SK-N-SH treated with all-trans-retinoic acid at 6 μM for 48 hours (cell line): ENCODE measurements at regions not wholly inside any gene's neighbourhood (a gene's known extent, or its start where the extent isn't known, plus 50 kb on each side); places are given as distances from the start of the nearest gene placed in this dataset.
"Not testable (repeated sequence)": the region's sequence is repeated elsewhere in the genome, so short reads cannot be mapped to it uniquely, and the experiment has no call there.

ENCODE experiments used
- ATAC-seq: fragments of 200-7000 bp; cut with Tn5 transposase; 3 replicates; pipeline ENCODE4 v1.9.1; 2020; ENCODE audit warnings: mild to moderate bottlenecking, moderate library complexity
- BACH2 ChIP-seq: fragments of 250-450 bp; sonication (Bioruptor Pico); IDR thresholded peaks from 2 replicates; pipeline ENCODE4 v1.9.0; 2021; ENCODE audit warnings: mild to moderate bottlenecking, borderline replicate concordance
- CSDC2 ChIP-seq: fragments of 250-450 bp; sonication (Bioruptor Pico); IDR thresholded peaks from 2 replicates; pipeline ENCODE4 v1.5.0; 2020; ENCODE audit warnings: mild to moderate bottlenecking, moderate library complexity
- CSRNP3 ChIP-seq: fragments of 250-450 bp; sonication (Bioruptor Pico); IDR thresholded peaks from 2 replicates; pipeline ENCODE4 v1.5.1; 2021; ENCODE audit warnings: mild to moderate bottlenecking, moderate library complexity
- GLIS3 ChIP-seq: fragments of 250-450 bp; sonication (Bioruptor Pico); IDR thresholded peaks from 2 replicates; pipeline ENCODE4 v1.5.0; 2020; ENCODE audit warnings: mild to moderate bottlenecking, moderate library complexity
- ISL1 ChIP-seq: fragments of 250-450 bp; sonication (Bioruptor Pico); IDR thresholded peaks from 2 replicates; pipeline ENCODE4 v2.1.2; 2022; ENCODE audit warnings: mild to moderate bottlenecking, moderate library complexity
- OSR1 ChIP-seq: fragments of 250-450 bp; sonication (Bioruptor Pico); IDR thresholded peaks from 2 replicates; pipeline ENCODE4 v1.8.0; 2022; ENCODE audit warnings: moderate library complexity, mild to moderate bottlenecking, inconsistent platforms
- PATZ1 ChIP-seq: fragments of 250-450 bp; sonication (Bioruptor Pico); IDR thresholded peaks from 2 replicates; pipeline ENCODE4 v1.8.0; 2020; ENCODE audit warnings: mild to moderate bottlenecking, moderate library complexity, borderline replicate concordance
- POU6F1 ChIP-seq: fragments of 250-450 bp; sonication (Bioruptor Pico); IDR thresholded peaks from 2 replicates; pipeline ENCODE4 v1.8.0; 2021; ENCODE audit warnings: low read depth, mild to moderate bottlenecking, moderate library complexity, borderline replicate concordance
- PPARA ChIP-seq: fragments of 250-450 bp; sonication (Bioruptor Pico); IDR thresholded peaks from 2 replicates; pipeline ENCODE4 v1.5.0; 2020; ENCODE audit warnings: mild to moderate bottlenecking, borderline replicate concordance
- SNAI2 ChIP-seq: fragments of 250-450 bp; sonication (Bioruptor Pico); IDR thresholded peaks from 2 replicates; pipeline ENCODE4 v1.5.0; 2020; ENCODE audit warnings: mild to moderate bottlenecking, moderate library complexity
- TOX ChIP-seq: fragments of 250-450 bp; sonication (Bioruptor Pico); IDR thresholded peaks from 2 replicates; pipeline ENCODE4 v1.8.0; 2021; ENCODE audit warnings: mild to moderate bottlenecking, moderate library complexity, borderline replicate concordance
- TSHZ2 ChIP-seq: fragments of 250-450 bp; sonication (Bioruptor Pico); IDR thresholded peaks from 2 replicates; pipeline ENCODE4 v1.5.0; 2020; ENCODE audit warnings: mild to moderate bottlenecking, moderate library complexity
- ZC3H10 ChIP-seq: fragments of 250-450 bp; sonication (Bioruptor Pico); IDR thresholded peaks from 2 replicates; pipeline ENCODE4 v1.5.1; 2021; ENCODE audit warnings: mild to moderate bottlenecking, moderate library complexity
- ZFP3 ChIP-seq: fragments of 250-450 bp; sonication (Bioruptor Pico); IDR thresholded peaks from 2 replicates; pipeline ENCODE4 v1.5.0; 2020; ENCODE audit warnings: mild to moderate bottlenecking, moderate library complexity
- ZNF565 ChIP-seq: fragments of 450-650 bp; formaldehyde crosslinking; conservative IDR thresholded peaks from 2 replicates; pipeline ENCODE4 v1.5.0; 2020; ENCODE audit warnings: low read depth, mild to moderate bottlenecking, moderate library complexity
- ZNF70 ChIP-seq: fragments of 450-650 bp; formaldehyde crosslinking; IDR thresholded peaks from 2 replicates; pipeline ENCODE4 v1.5.0; 2020; ENCODE audit warnings: mild to moderate bottlenecking, moderate library complexity
- ZNF8 ChIP-seq: fragments of 450-650 bp; formaldehyde crosslinking; IDR thresholded peaks from 2 replicates; pipeline ENCODE4 v1.5.0; 2020; ENCODE audit warnings: mild to moderate bottlenecking, moderate library complexity

GRCh38 chr10:90227786-90228185, 526.4 kb downstream of the KIF20B start (continued):
- TF ChIP-seq TSHZ2 (CRISPR knock-in tag): no peak
- no peak for TF ChIP-seq ZNF565 (CRISPR knock-in tag)
- TF ChIP-seq TOX (CRISPR knock-in tag): no peak

GRCh38 chr10:90229486-90229885, 528.1 kb downstream of the KIF20B start:
- no peak for TF ChIP-seq ISL1 (CRISPR knock-in tag)
- TF ChIP-seq ZFP3 (CRISPR knock-in tag): no peak
- no peak for TF ChIP-seq PATZ1
- no peak for TF ChIP-seq TOX (CRISPR knock-in tag)
- no peak for ATAC-seq

- not testable (repeated sequence) for ATAC-seq
Measured at GRCh38 chr10:90233805-90234204, 532.4 kb downstream of the KIF20B start.

- ATAC-seq: no peak
- TF ChIP-seq BACH2 (CRISPR knock-in tag) (no peak), CSDC2 (CRISPR knock-in tag) (no peak), CSRNP3 (no peak), GLIS3 (CRISPR knock-in tag) (no peak), ZC3H10 (CRISPR knock-in tag) (no peak), OSR1 (CRISPR knock-in tag) (no peak), ZNF565 (CRISPR knock-in tag) (no peak), TSHZ2 (CRISPR knock-in tag) (no peak), POU6F1 (no peak)
Measured at GRCh38 chr10:90245623-90246022, 544.2 kb downstream of the KIF20B start.

GRCh38 chr10:90250784-90251183, 549.4 kb downstream of the KIF20B start:
- not testable (repeated sequence) for ATAC-seq

GRCh38 chr10:90269699-90270098, 568.3 kb downstream of the KIF20B start:
- ATAC-seq: no peak
- no peak for TF ChIP-seq ZFP3 (CRISPR knock-in tag)
- TF ChIP-seq TSHZ2 (CRISPR knock-in tag): no peak
- no peak for TF ChIP-seq BACH2 (CRISPR knock-in tag)
- no peak for TF ChIP-seq ZNF8 (CRISPR knock-in tag)
- TF ChIP-seq SNAI2 (CRISPR knock-in tag): no peak
- TF ChIP-seq PPARA: no peak
- no peak for TF ChIP-seq CSRNP3
- no peak for TF ChIP-seq GLIS3 (CRISPR knock-in tag)
- TF ChIP-seq ZNF70: no peak
- TF ChIP-seq CSDC2 (CRISPR knock-in tag): no peak
- no peak for TF ChIP-seq ZC3H10 (CRISPR knock-in tag)
- TF ChIP-seq ISL1 (CRISPR knock-in tag): no peak
